SIG-M5 treated with dmso at 0.1 percent for 504 hours (cell line): ENCODE measurements at regions not wholly inside any gene's neighbourhood (a gene's known extent, or its start where the extent isn't known, plus 50 kb on each side); places are given as distances from the start of the nearest gene placed in this dataset.
"Not testable (repeated sequence)": the region's sequence is repeated elsewhere in the genome, so short reads cannot be mapped to it uniquely, and the experiment has no call there.

Experiments used
- DNase-seq: peaks from one replicate; lab custom pipeline; 2025; ENCODE audit not compliant: unreplicated experiment; lab: John Stamatoyannopoulos, UW

GRCh38 chr1:70667494-70668170 is 256.6 kb downstream of the CTH start:
- DNase-seq = no peak

- DNase-seq = no peak
Measured at GRCh38 chr1:70671006-70671405, 259.9 kb downstream of the CTH start.

- DNase-seq = no peak
Measured at GRCh38 chr1:70672442-70672888, 261.4 kb downstream of the CTH start.

- no peak for DNase-seq
Measured at GRCh38 chr1:70674941-70675685, 264.0 kb downstream of the CTH start.

GRCh38 chr1:70675737-70676156 is 264.7 kb downstream of the CTH start:
- no peak for DNase-seq

- peak; percentile 65 for DNase-seq
Measured at GRCh38 chr1:70685300-70686286, 274.5 kb downstream of the CTH start.

- no peak for DNase-seq
Measured at GRCh38 chr1:70688580-70688979, 277.5 kb downstream of the CTH start.

- DNase-seq = no peak
Measured at GRCh38 chr1:70706381-70707037, 295.4 kb downstream of the CTH start.

- no peak for DNase-seq
Measured at GRCh38 chr1:70707214-70707613, 296.1 kb downstream of the CTH start.

- no peak for DNase-seq
Measured at GRCh38 chr1:70714149-70714548, 303.1 kb downstream of the CTH start.

GRCh38 chr1:70717211-70717610 is 306.1 kb downstream of the CTH start:
- DNase-seq = no peak

GRCh38 chr1:70717656-70718055 is 306.6 kb downstream of the CTH start:
- no peak for DNase-seq

GRCh38 chr1:70718086-70718630 is 307.1 kb downstream of the CTH start:
- DNase-seq = no peak

- no peak for DNase-seq
Measured at GRCh38 chr1:70719154-70719553, 308.1 kb downstream of the CTH start.

GRCh38 chr1:70720109-70720508 is 309.0 kb downstream of the CTH start:
- DNase-seq = no peak

- DNase-seq = no peak
Measured at GRCh38 chr1:70720521-70720920, 309.5 kb downstream of the CTH start.

- DNase-seq = no peak
Measured at GRCh38 chr1:70727886-70728489, 316.9 kb downstream of the CTH start.

- DNase-seq = not testable (repeated sequence)
Measured at GRCh38 chr1:70736518-70736917, 311.1 kb downstream of the PTGER3 start.

GRCh38 chr1:70737125-70737524 is 310.5 kb downstream of the PTGER3 start:
- no peak for DNase-seq

- no peak for DNase-seq
Measured at GRCh38 chr1:70738624-70739023, 309.0 kb downstream of the PTGER3 start.
